Bronchial epithelial cell (primary cell): ENCODE measurements at regions not wholly inside any gene's neighbourhood (a gene's known extent, or its start where the extent isn't known, plus 50 kb on each side); places are given as distances from the start of the nearest gene placed in this dataset.

Experiments
- DNase-seq: peaks from one replicate; pipeline ENCODE4 v3.0.0-alpha.2; 2010; ENCODE audit warnings: low read depth
- FAIRE-seq: peaks from 2 replicates; lab custom pipeline; 2011; peaks lifted over from hg19 to GRCh38; lab: Jason Lieb, UNC
- H3K27me3 ChIP-seq: 2 replicates; pipeline ENCODE4 v1.5.1; 2011; ENCODE audit warnings: low read length; ENCODE audit not compliant: control insufficient read depth, insufficient read depth
- H3K36me3 ChIP-seq: 2 replicates; pipeline ENCODE4 v1.5.1; 2011; ENCODE audit warnings: low read length; ENCODE audit not compliant: control insufficient read depth, insufficient read depth
- H3K4me3 ChIP-seq: 2 replicates; pipeline ENCODE4 v1.5.1; 2011; ENCODE audit warnings: mild to moderate bottlenecking, low read depth, low read length, control low read depth
- CTCF ChIP-seq: IDR thresholded peaks from 2 replicates; pipeline ENCODE4 v1.5.1; 2011; ENCODE audit warnings: mild to moderate bottlenecking, moderate library complexity, low read length, control low read depth, inconsistent platforms; ENCODE audit not compliant: insufficient read depth, severe bottlenecking

DNA sequence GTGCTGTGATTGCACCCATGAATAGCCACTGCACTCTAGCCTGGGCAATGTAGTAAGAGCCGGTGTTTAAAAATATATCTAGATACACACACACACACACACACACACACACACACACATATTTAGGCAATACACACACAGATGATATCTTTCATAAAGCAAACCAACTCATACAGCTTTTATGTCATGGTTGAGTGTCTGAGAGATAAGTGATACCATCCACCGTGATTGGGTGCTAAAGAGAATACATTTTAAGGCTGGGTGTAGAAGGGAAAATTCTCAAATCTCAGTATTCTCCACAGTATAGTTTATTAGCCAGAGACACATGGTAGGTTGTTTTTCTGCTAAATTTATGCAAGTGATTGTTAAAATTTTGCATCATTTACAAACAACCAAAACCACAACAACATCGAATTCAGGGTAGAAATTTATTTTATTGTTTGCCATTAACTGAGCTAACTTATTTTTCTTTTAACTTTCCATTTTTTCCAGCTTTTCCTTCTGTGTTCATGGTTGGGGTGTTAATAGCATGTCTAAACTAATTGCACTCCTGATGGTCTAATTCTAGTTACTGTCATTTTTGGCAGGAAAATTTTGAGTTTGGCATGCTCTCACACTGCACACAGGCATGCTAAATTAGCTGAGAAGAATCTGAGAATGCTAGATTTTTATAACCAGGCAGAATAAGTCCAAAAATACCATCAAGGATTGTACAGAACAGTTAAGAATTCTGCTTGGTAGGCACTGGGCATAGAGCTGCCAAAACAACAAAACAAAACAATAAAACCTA is 57.9 kb upstream of the SYPL1 start:
- FAIRE-seq (no peak), DNase-seq (no peak)
- Histone ChIP-seq H3K27me3 (no peaks in the 10 kb centered on the region), H3K36me3 (no peaks in the 10 kb centered on the region), H3K4me3 (no peak overlapping the region)
- no peak for TF ChIP-seq CTCF

DNA sequence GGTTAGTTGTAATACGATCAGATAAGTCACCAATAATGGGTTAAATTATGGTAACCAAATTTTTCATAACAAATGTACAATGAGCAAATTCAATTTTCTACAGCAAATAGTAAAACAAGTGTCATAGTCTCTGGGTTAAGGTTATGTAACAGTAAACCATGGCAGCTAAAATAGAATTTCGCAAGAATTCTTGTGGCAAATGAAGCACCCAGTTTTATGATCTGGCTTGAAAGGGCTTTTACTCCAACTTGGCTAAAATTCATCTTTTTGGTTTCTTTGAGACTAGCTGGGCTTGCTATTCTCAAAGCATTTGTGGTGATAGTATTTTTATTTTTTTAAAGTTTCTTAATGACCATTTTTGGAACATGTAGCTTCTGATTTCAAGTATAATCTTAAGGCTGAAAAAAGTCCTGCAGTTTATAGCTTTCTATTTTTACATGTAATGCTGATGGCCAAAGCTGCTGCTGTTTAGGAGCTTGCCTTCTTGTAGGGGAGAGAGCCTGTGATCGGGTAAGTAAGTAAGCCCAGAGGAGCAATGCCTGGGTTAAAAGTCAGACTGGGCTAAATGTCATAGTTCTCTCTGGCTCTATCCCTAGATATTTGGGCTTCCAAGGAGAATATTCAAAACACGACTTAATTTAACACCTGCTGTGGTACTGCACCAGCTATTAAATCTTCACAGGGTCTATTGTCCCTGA is 55.5 kb upstream of the SYPL1 start:
- Histone ChIP-seq H3K27me3 (no peaks in the 10 kb centered on the region), H3K36me3 (no peaks in the 10 kb centered on the region), H3K4me3 (no peak overlapping the region)
- TF ChIP-seq CTCF = no peak
- DNase-seq (no peak), FAIRE-seq (no peak)

DNA sequence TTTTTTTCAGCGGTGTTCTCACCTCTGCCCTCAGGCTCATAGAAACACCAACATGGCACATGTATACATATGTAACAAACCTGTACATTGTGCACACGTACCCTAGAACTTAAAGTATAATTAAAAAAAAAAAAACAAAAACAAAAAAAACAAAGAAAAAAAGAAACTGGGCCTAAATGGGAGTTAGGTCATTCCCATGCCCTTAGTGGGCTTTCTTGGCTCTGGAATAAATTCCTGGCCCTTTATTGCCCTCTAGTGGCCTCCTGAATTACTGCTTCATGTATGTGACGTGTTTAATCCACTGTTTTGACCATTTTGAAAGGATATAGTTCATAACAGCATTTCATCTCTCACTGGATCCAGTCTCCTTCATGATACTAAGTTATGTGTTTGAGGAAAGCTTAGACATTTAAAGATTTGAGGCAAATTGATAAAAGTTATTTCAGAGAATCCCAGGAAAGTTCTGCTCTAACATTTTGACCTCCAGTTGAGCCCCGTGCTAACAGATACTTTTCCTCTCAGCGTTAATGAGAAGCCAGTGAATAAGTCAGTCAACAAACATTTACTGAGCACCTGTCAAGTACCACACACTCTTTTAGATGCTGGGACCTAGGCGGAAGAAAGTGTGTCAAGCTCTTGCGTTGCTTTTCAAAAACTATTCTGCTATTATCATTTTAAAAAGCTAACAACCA is 54.7 kb upstream of the SYPL1 start:
- FAIRE-seq (no peak), DNase-seq (peak; percentile 69)
- no peaks in the 10 kb centered on the region for H3K27me3 ChIP-seq
- no peak overlapping the region for H3K4me3 ChIP-seq
- TF ChIP-seq CTCF = peak; percentile 65
- no peaks in the 10 kb centered on the region for H3K36me3 ChIP-seq

DNA sequence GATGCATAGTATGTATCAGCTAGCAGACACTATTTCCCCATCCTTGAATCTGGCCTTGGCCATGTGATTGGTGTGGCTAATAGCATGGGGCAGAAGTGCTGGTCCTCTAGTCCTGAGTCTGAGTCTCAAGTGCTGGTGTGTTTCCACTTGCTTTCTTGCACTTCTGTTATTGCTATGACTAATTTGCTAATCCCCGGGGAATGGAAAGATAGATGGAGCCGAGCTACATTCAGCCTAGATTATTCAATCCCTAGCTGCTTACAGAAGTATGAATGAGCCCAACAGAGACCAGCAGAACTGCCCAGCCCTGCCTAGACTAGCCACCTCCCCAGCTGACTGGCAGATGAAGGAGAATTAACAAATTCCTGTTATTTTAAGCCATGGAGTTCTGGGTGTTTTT is 53.2 kb upstream of the SYPL1 start:
- Histone ChIP-seq H3K4me3 (no peak overlapping the region), H3K27me3 (no peaks in the 10 kb centered on the region), H3K36me3 (no peaks in the 10 kb centered on the region)
- no peak for TF ChIP-seq CTCF
- DNase-seq (peak; percentile 23), FAIRE-seq (no peak)

- no peak for TF ChIP-seq CTCF
- DNase-seq (no peak), FAIRE-seq (no peak)
- Histone ChIP-seq H3K27me3 (no peaks in the 10 kb centered on the region), H3K36me3 (no peaks in the 10 kb centered on the region), H3K4me3 (no peak overlapping the region)
These were observed 51.1 kb upstream of the SYPL1 start for GRCh38 chr7:106163257-106163656.
